ENCODE measurements at regions not wholly inside any gene's neighbourhood (a gene's known extent, or its start where the extent isn't known, plus 50 kb on each side); places are given as distances from the start of the nearest gene placed in this dataset.

DNA sequence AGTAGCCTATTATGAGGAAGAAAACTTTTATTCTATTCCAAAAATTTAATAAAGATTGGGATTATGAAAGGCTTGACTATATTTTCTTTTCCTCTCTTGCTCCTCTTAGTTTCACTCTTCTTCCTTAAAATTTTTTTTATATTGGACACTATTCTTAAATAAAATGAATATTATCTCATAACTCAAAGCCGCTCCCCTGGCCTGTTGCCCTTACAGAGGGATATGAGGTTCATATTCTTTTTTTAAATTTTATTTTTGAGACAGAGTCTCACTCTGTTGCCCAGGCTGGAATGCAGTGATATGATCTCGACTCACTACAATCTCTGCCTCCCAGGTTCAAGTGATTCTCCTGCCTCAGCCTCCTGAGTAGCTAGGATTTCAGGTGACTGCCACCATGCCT, 106.8 kb upstream of the MPDZ start:
- Histone ChIP-seq H3K4me3 (ENCODE audit: low read length in 3 of 3) (no peak overlapping the region), H3K27ac (ENCODE audit: low read depth, low read length) (peak overlapping the region; percentile 68), H3K9ac (ENCODE audit: low read depth in 1 of 3, low read length in 3 of 3) (no peak overlapping the region), H3K36me3 (ENCODE audit: control insufficient read depth in 3 of 3, insufficient read depth in 3 of 3, low read length in 3 of 3) (no peaks in the 10 kb centered on the region), H3K27me3 (ENCODE audit: control insufficient read depth in 3 of 3, insufficient read depth in 3 of 3, low read length in 3 of 3) (no peaks in the 10 kb centered on the region), H3K9me3 (ENCODE audit: control insufficient read depth in 3 of 3, low read length in 3 of 3) (no peaks in the 10 kb centered on the region), H3K4me1 (ENCODE audit: control insufficient read depth in 3 of 3, insufficient read depth in 3 of 3, low read length in 3 of 3) (no peaks in the 10 kb centered on the region)

DNA sequence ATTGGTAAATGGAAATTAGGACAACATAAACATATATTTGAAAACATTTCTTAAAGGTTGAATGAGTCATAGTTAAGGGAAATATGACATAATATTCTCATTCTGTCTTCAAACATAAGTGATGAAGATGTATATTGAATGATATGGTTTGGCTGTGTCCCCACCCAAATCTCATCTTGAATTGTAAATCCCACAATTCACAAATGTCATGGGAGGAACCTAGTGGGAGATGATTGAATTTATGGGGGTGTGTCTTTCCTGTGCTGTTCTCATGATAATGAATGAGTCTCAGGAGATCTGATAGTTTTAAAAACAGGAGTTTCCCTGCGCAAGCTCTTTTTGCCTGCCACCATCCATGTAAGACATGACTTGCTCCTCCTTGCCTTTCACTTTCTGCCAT, 104.4 kb upstream of the MPDZ start:
- Histone ChIP-seq H3K9me3 (ENCODE audit: control insufficient read depth in 3 of 3, low read length in 3 of 3) (no peaks in the 10 kb centered on the region), H3K4me3 (ENCODE audit: low read length in 3 of 3) (no peak overlapping the region), H3K9ac (ENCODE audit: low read depth in 1 of 3, low read length in 3 of 3) (no peak overlapping the region), H3K36me3 (ENCODE audit: control insufficient read depth in 3 of 3, insufficient read depth in 3 of 3, low read length in 3 of 3) (no peaks in the 10 kb centered on the region), H3K4me1 (ENCODE audit: control insufficient read depth in 3 of 3, insufficient read depth in 3 of 3, low read length in 3 of 3) (no peaks in the 10 kb centered on the region), H3K27ac (ENCODE audit: low read depth, low read length) (no peak overlapping the region), H3K27me3 (ENCODE audit: control insufficient read depth in 3 of 3, insufficient read depth in 3 of 3, low read length in 3 of 3) (no peaks in the 10 kb centered on the region)

DNA sequence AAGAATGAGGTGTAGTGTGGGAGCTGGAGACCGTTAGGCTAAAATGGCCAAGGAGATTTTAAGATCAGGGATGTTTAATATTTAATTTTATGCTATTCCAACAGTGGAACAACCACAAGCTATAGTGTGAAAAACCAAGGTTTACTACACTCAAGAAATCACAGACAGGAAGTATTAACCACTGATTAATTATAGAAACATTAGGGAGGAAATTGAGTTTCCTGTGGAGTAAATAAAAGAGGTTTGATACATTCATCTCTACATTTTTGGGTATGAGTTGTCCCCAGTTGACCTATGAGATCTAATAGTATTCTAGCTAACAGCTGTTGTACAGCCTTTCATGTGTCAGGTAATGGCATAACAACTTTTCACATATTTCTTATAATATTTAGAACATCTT, 103.7 kb upstream of the MPDZ start:
- Histone ChIP-seq H3K9me3 (ENCODE audit: control insufficient read depth in 3 of 3, low read length in 3 of 3) (no peaks in the 10 kb centered on the region), H3K4me1 (ENCODE audit: control insufficient read depth in 3 of 3, insufficient read depth in 3 of 3, low read length in 3 of 3) (no peaks in the 10 kb centered on the region), H3K27ac (ENCODE audit: low read depth, low read length) (no peak overlapping the region), H3K36me3 (ENCODE audit: control insufficient read depth in 3 of 3, insufficient read depth in 3 of 3, low read length in 3 of 3) (no peaks in the 10 kb centered on the region), H3K27me3 (ENCODE audit: control insufficient read depth in 3 of 3, insufficient read depth in 3 of 3, low read length in 3 of 3) (no peaks in the 10 kb centered on the region), H3K9ac (ENCODE audit: low read depth in 1 of 3, low read length in 3 of 3) (no peak overlapping the region), H3K4me3 (ENCODE audit: low read length in 3 of 3) (no peak overlapping the region)

DNA sequence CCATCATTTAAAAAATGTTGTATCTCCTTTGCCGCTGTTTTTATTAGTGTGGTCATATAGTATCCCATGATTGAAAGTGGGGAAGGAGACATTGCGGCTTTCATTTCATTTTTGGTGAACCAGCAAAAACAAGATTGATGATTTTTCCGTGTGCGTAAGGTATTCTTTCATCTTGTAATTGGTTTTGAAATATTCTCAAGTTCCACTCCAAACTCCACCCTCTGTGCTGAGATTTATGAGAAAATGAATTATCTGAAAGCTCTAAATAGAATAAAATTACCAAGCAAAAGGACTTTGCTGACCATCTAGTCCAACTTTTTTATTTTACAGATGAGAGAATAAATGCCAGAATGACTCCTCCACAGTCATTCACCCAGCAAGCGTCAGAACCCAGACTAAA, 103.1 kb upstream of the MPDZ start:
- H3K9ac ChIP-seq (ENCODE audit: low read depth in 1 of 3, low read length in 3 of 3): no peak overlapping the region
- H3K4me3 ChIP-seq (ENCODE audit: low read length in 3 of 3): no peak overlapping the region
- no peaks in the 10 kb centered on the region for H3K9me3 ChIP-seq (ENCODE audit: control insufficient read depth in 3 of 3, low read length in 3 of 3)
- H3K36me3 ChIP-seq (ENCODE audit: control insufficient read depth in 3 of 3, insufficient read depth in 3 of 3, low read length in 3 of 3): no peaks in the 10 kb centered on the region
- H3K4me1 ChIP-seq (ENCODE audit: control insufficient read depth in 3 of 3, insufficient read depth in 3 of 3, low read length in 3 of 3): no peaks in the 10 kb centered on the region
- no peaks in the 10 kb centered on the region for H3K27me3 ChIP-seq (ENCODE audit: control insufficient read depth in 3 of 3, insufficient read depth in 3 of 3, low read length in 3 of 3)
- no peak overlapping the region for H3K27ac ChIP-seq (ENCODE audit: low read depth, low read length)

DNA sequence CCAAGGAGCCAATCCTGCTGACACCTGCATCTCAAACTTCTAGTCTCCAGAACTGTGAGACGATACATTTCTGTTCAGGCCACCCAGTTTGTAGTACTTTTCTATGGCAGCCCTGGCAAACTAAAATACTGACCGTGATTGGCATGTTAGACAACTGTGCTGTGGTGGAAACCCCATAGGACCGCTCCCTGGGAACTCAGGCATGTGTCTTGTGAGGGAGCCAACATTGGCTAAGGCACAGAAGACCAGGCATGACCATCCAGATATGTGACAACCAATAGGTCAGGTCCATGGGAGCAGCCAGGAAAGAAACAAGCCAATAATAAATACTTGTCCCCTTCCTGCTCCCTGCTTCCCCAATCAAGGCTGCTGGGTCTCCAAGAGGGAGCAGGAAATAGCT, 101.4 kb upstream of the MPDZ start:
- H3K9ac ChIP-seq (ENCODE audit: low read depth in 1 of 3, low read length in 3 of 3): no peak overlapping the region
- no peaks in the 10 kb centered on the region for H3K27me3 ChIP-seq (ENCODE audit: control insufficient read depth in 3 of 3, insufficient read depth in 3 of 3, low read length in 3 of 3)
- H3K9me3 ChIP-seq (ENCODE audit: control insufficient read depth in 3 of 3, low read length in 3 of 3): no peaks in the 10 kb centered on the region
- H3K27ac ChIP-seq (ENCODE audit: low read depth, low read length): no peak overlapping the region
- no peaks in the 10 kb centered on the region for H3K4me1 ChIP-seq (ENCODE audit: control insufficient read depth in 3 of 3, insufficient read depth in 3 of 3, low read length in 3 of 3)
- H3K36me3 ChIP-seq (ENCODE audit: control insufficient read depth in 3 of 3, insufficient read depth in 3 of 3, low read length in 3 of 3): no peaks in the 10 kb centered on the region
- H3K4me3 ChIP-seq (ENCODE audit: low read length in 3 of 3): no peak overlapping the region

DNA sequence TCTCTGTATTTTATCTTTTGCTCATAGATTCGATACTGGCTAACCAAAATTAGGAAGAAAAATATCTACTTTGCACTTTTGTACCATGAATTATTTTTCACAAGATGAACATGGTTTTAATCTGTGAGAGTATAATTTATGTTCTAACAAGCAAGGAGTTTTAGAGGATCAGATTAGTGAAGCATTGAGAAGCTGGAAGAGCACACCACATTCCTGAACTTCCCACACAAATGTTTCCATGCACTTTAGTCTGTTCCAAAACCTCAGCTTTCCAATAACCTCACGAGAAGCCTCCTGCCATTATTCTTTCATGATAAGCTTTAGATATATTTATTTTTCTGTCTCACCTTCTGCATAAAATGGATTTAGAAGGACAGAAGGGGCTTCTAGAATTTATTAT, 98.7 kb upstream of the MPDZ start:
- Histone ChIP-seq H3K36me3 (ENCODE audit: control insufficient read depth in 3 of 3, insufficient read depth in 3 of 3, low read length in 3 of 3) (no peaks in the 10 kb centered on the region), H3K9me3 (ENCODE audit: control insufficient read depth in 3 of 3, low read length in 3 of 3) (no peaks in the 10 kb centered on the region), H3K4me1 (ENCODE audit: control insufficient read depth in 3 of 3, insufficient read depth in 3 of 3, low read length in 3 of 3) (no peaks in the 10 kb centered on the region), H3K9ac (ENCODE audit: low read depth in 1 of 3, low read length in 3 of 3) (no peak overlapping the region), H3K4me3 (ENCODE audit: low read length in 3 of 3) (no peak overlapping the region), H3K27me3 (ENCODE audit: control insufficient read depth in 3 of 3, insufficient read depth in 3 of 3, low read length in 3 of 3) (no peaks in the 10 kb centered on the region), H3K27ac (ENCODE audit: low read depth, low read length) (no peak overlapping the region)

DNA sequence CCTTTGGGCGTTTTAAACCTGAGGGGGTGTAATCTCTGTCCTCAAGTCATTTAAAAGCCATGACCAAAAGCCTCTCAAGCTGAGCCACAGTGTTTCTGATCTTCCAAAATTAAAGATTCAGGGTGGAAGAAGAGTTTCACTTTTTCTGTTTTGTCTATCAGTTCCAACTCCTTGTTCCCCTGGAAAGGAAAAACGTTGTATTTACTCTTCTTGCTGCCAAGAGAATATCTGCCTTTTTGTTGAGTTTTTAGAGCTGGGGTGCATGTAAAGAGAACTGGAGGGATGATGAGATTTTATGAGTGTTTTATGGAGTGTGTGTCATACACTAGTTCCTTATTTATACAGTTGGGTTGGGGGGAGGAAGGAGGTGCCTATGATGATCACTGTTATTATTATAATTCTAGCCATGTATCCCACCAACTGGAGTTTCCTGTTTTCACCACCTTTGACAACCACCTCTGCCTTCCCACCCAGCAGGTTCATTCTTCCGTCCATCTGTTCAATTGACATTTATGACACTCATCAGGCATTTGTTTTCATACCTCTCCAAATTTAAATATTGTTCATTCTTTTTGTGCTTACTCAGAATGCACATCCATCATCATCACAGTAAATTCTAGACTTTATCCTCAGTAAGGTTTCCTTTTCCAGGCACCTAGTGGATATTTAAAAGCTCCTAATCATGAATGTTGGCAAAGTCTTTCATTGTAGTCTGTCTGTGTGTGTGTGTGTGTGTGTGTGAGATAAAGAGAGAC, 97.9 kb upstream of the MPDZ start:
- no peaks in the 10 kb centered on the region for H3K4me1 ChIP-seq (ENCODE audit: control insufficient read depth in 3 of 3, insufficient read depth in 3 of 3, low read length in 3 of 3)
- no peaks in the 10 kb centered on the region for H3K27me3 ChIP-seq (ENCODE audit: control insufficient read depth in 3 of 3, insufficient read depth in 3 of 3, low read length in 3 of 3)
- no peaks in the 10 kb centered on the region for H3K9me3 ChIP-seq (ENCODE audit: control insufficient read depth in 3 of 3, low read length in 3 of 3)
- H3K27ac ChIP-seq (ENCODE audit: low read depth, low read length): no peak overlapping the region
- no peak overlapping the region for H3K9ac ChIP-seq (ENCODE audit: low read depth in 1 of 3, low read length in 3 of 3)
- no peak overlapping the region for H3K4me3 ChIP-seq (ENCODE audit: low read length in 3 of 3)
- H3K36me3 ChIP-seq (ENCODE audit: control insufficient read depth in 3 of 3, insufficient read depth in 3 of 3, low read length in 3 of 3): no peaks in the 10 kb centered on the region

DNA sequence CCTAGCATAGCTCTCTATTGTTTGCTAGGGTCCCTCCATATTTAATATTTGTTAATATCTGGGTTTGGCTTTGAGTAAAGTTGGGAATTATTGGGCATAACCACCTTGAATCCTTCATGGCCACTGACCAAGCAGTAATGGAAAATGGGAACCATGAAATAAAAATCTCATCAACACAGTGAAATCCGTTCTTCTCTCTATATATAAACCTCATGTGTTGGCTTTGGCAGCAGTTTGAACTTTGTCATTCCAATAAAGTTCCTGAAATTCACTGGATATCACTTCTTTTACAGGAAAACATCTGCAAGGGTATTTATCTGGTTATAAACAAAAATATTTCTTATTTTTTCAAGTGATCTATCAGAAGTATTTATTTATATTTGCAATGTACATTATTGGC, 93.0 kb upstream of the MPDZ start:
- H3K9me3 ChIP-seq (ENCODE audit: control insufficient read depth in 3 of 3, low read length in 3 of 3): no peaks in the 10 kb centered on the region
- H3K4me3 ChIP-seq (ENCODE audit: low read length in 3 of 3): no peak overlapping the region
- no peaks in the 10 kb centered on the region for H3K27me3 ChIP-seq (ENCODE audit: control insufficient read depth in 3 of 3, insufficient read depth in 3 of 3, low read length in 3 of 3)
- no peaks in the 10 kb centered on the region for H3K4me1 ChIP-seq (ENCODE audit: control insufficient read depth in 3 of 3, insufficient read depth in 3 of 3, low read length in 3 of 3)
- no peaks in the 10 kb centered on the region for H3K36me3 ChIP-seq (ENCODE audit: control insufficient read depth in 3 of 3, insufficient read depth in 3 of 3, low read length in 3 of 3)
- H3K27ac ChIP-seq (ENCODE audit: low read depth, low read length): no peak overlapping the region
- H3K9ac ChIP-seq (ENCODE audit: low read depth in 1 of 3, low read length in 3 of 3): no peak overlapping the region

DNA sequence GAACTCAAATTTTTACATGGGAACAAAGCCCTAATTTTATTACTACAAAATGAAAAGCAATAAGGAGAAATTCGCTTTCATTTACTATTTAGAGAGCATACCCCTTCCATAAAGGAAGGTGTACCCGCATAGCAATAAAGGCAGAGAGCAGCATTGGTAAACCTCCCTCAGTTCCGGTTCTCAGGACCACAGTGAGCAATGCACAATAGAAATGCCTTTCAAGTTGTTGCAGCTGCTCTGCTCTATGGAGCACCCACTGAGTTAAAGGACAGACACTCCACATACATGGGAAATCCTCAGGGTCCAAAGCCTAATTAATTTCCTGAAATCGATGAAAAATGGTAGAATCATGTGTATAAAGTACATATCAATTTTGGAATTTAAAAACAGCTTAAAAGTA, 89.9 kb upstream of the MPDZ start:
- Histone ChIP-seq H3K9me3 (ENCODE audit: control insufficient read depth in 3 of 3, low read length in 3 of 3) (no peaks in the 10 kb centered on the region), H3K4me1 (ENCODE audit: control insufficient read depth in 3 of 3, insufficient read depth in 3 of 3, low read length in 3 of 3) (peaks cover 0 to 5% (median 0%) of the 10 kb centered on the region in 3 donors), H3K27me3 (ENCODE audit: control insufficient read depth in 3 of 3, insufficient read depth in 3 of 3, low read length in 3 of 3) (no peaks in the 10 kb centered on the region), H3K9ac (ENCODE audit: low read depth in 1 of 3, low read length in 3 of 3) (no peak overlapping the region), H3K27ac (ENCODE audit: low read depth, low read length) (no peak overlapping the region), H3K36me3 (ENCODE audit: control insufficient read depth in 3 of 3, insufficient read depth in 3 of 3, low read length in 3 of 3) (no peaks in the 10 kb centered on the region), H3K4me3 (ENCODE audit: low read length in 3 of 3) (no peak overlapping the region)

DNA sequence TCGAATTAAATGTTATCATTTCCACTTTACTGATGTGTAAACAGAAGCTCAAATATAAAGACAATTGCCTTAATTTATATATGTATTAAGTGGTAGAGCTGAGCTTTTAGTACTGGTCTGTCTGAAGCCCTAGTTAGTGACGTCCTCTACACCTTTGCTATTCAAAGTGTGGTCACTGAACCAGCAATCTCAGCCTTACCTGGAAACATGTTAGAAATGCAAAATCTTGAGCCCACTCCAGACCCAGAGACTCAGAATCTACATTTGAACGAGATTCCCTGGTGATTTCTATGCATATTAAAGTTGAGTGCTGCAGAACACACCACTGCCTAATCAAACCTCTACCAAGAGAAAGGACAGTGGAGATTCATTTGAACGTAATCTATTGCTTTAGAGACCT, 88.3 kb upstream of the MPDZ start:
- Histone ChIP-seq H3K4me1 (ENCODE audit: control insufficient read depth in 3 of 3, insufficient read depth in 3 of 3, low read length in 3 of 3) (peaks cover 0 to 5% (median 0%) of the 10 kb centered on the region in 3 donors), H3K4me3 (ENCODE audit: low read length in 3 of 3) (no peak overlapping the region), H3K36me3 (ENCODE audit: control insufficient read depth in 3 of 3, insufficient read depth in 3 of 3, low read length in 3 of 3) (no peaks in the 10 kb centered on the region), H3K27me3 (ENCODE audit: control insufficient read depth in 3 of 3, insufficient read depth in 3 of 3, low read length in 3 of 3) (no peaks in the 10 kb centered on the region), H3K9me3 (ENCODE audit: control insufficient read depth in 3 of 3, low read length in 3 of 3) (no peaks in the 10 kb centered on the region), H3K9ac (ENCODE audit: low read depth in 1 of 3, low read length in 3 of 3) (no peak overlapping the region), H3K27ac (ENCODE audit: low read depth, low read length) (no peak overlapping the region)

Data from skeletal muscle tissue (tissue), 3 donors.